HCT116 (cell line): ENCODE measurements at regions not wholly inside any gene's neighbourhood (a gene's known extent, or its start where the extent isn't known, plus 50 kb on each side); places are given as distances from the start of the nearest gene placed in this dataset.

ENCODE experiments used
- ATAC-seq: fragments of 200-7000 bp; cut with Tn5 transposase; 2 replicates; pipeline ENCODE4 v1.9.1; 2020; ENCODE audit warnings: mild to moderate bottlenecking, moderate library complexity
- BruUV-seq: library from RNA; stranded (reverse); fragments of 400-500 nt; replicated peaks from 2 replicates; lab custom pipeline; 2021; lab: Mats Ljungman, UMichigan
- CTCF ChIA-PET: fragments of 300-600 bp; sonication (Branson Sonifier 250); formaldehyde crosslinking; loops from one replicate; lab custom pipeline; 2021; ENCODE audit warnings: antibody characterized with exemption; lab: Charles Lee
- POLR2A ChIA-PET: fragments of 300-600, 350-600 bp; sonication (Branson Sonifier 250); formaldehyde crosslinking; loops from one replicate; lab custom pipeline; 2021; ENCODE audit warnings: antibody characterized with exemption; lab: Charles Lee
- RAD21 ChIA-PET, 2 experiments: fragments of 300-600 bp; sonication (Branson Sonifier 250); formaldehyde crosslinking; loops; one replicate each; lab custom pipeline; 2023; ENCODE audit warnings: low total read pairs in 2 of 2; ENCODE audit not compliant: uncharacterized antibody in 2 of 2, unreplicated experiment in 2 of 2, low non-redundant PET in 1 of 2; lab: Charles Lee
- DNase-seq: peaks from one replicate; pipeline ENCODE4 v3.0.0-alpha.2; 2010; ENCODE audit warnings: low read depth, low spot score
- H2AFZ ChIP-seq: fragments of 200-600 bp; shearing (Covaris generic), sonication (generic); 2 replicates; pipeline ENCODE4 v1.6.1; 2017; ENCODE audit warnings: low read depth, mixed run types, mixed read lengths, antibody characterized with exemption, low read length; ENCODE audit not compliant: poor library complexity, severe bottlenecking
- H3K27ac ChIP-seq: 2 replicates; pipeline ENCODE4 v1.5.1; 2012; ENCODE audit warnings: low read depth, low read length
- H3K27me3 ChIP-seq: fragments of 200-600 bp; sonication (generic); 2 replicates; pipeline ENCODE4 v1.6.1; 2016; ENCODE audit warnings: mixed run types, low read length, mixed read lengths; ENCODE audit not compliant: insufficient read depth
- H3K36me3 ChIP-seq, 2 experiments: fragments of 200-500 bp in 1 of 2; fragments of 200-600 bp in 1 of 2; sonication (Bioruptor generic) in 1 of 2; sonication (generic) in 1 of 2; 2 replicates each; pipeline versions ENCODE4 v1.5.1 to v1.6.1; 2014 to 2016; ENCODE audit warnings: low read length in 2 of 2, inconsistent platforms in 1 of 2, mixed read lengths in 1 of 2, mixed run types in 1 of 2; ENCODE audit not compliant: insufficient read depth in 2 of 2, control insufficient read depth in 1 of 2
- H3K4me1 ChIP-seq, 2 experiments: fragments of 200-600 bp in 1 of 2; sonication (generic) in 1 of 2; 2 replicates each; pipeline versions ENCODE4 v1.5.1 to v1.6.1; 2012 to 2017; ENCODE audit warnings: low read length in 2 of 2, inconsistent platforms in 1 of 2, mild to moderate bottlenecking in 1 of 2, mixed read lengths in 1 of 2, mixed run types in 1 of 2, moderate library complexity in 1 of 2; ENCODE audit not compliant: insufficient read depth in 2 of 2, control insufficient read depth in 1 of 2
- H3K4me2 ChIP-seq: fragments of 200-600 bp; sonication (generic); 2 replicates; pipeline ENCODE4 v1.6.1; 2017; ENCODE audit warnings: mixed run types, low read length, mixed read lengths
- H3K4me3 ChIP-seq, 2 experiments: fragments of 200-600 bp in 1 of 2; sonication (generic) in 1 of 2; replicated peaks in 1 of 2; 2 replicates each; pipeline ENCODE4 v1.5.1; 2011 to 2016; ENCODE audit warnings: low read length in 2 of 2, control low read depth in 1 of 2, low read depth in 1 of 2, mild to moderate bottlenecking in 1 of 2, mixed read lengths in 1 of 2, mixed run types in 1 of 2
- H3K79me2 ChIP-seq: fragments of 200-600 bp; sonication (generic); 2 replicates; pipeline ENCODE4 v1.6.1; 2017; ENCODE audit warnings: mild to moderate bottlenecking, mixed run types, low read length, moderate library complexity, mixed read lengths; ENCODE audit not compliant: insufficient read depth
- H3K9ac ChIP-seq: fragments of 200-600 bp; sonication (generic); 2 replicates; pipeline ENCODE4 v1.6.1; 2016; ENCODE audit warnings: low read length, mixed read lengths
- H3K9me2 ChIP-seq: fragments of 200-600 bp; sonication (generic), shearing (Covaris generic); 2 replicates; pipeline ENCODE4 v1.6.1; 2017; ENCODE audit warnings: mixed run types, mild to moderate bottlenecking, moderate library complexity; ENCODE audit not compliant: insufficient read depth
- H3K9me3 ChIP-seq, 2 experiments: fragments of 200-500 bp in 1 of 2; fragments of 200-600 bp in 1 of 2; sonication (Bioruptor generic) in 1 of 2; sonication (generic) in 1 of 2; 2 replicates each; pipeline ENCODE4 v1.6.1; 2014 to 2017; ENCODE audit warnings: low read length in 2 of 2, mixed read lengths in 2 of 2, inconsistent platforms in 1 of 2, low read depth in 1 of 2, mild to moderate bottlenecking in 1 of 2, mixed run types in 1 of 2, moderate library complexity in 1 of 2; ENCODE audit not compliant: control insufficient read depth in 1 of 2, insufficient read depth in 1 of 2
- H4K20me1 ChIP-seq: fragments of 200-600 bp; sonication (generic), shearing (Covaris generic); 2 replicates; pipeline ENCODE4 v1.6.1; 2017; ENCODE audit warnings: mixed run types, mild to moderate bottlenecking, moderate library complexity; ENCODE audit not compliant: insufficient read depth
- CBX3 ChIP-seq: IDR thresholded peaks from 2 replicates; pipeline ENCODE4 v1.6.1; 2012; ENCODE audit warnings: low read depth
- EGR1 ChIP-seq: IDR thresholded peaks from 2 replicates; pipeline ENCODE4 v1.6.1; 2012; ENCODE audit warnings: low read depth
- EZH2 ChIP-seq: fragments of 200-600 bp; sonication (generic); IDR thresholded peaks from 2 replicates; pipeline ENCODE4 v1.6.1; 2017; ENCODE audit warnings: antibody characterized with exemption, mixed run types
- FOSL1 ChIP-seq: IDR thresholded peaks from 2 replicates; pipeline ENCODE4 v1.6.1; 2012; ENCODE audit warnings: low read depth
- JUND ChIP-seq: IDR thresholded peaks from 2 replicates; pipeline ENCODE4 v1.6.1; 2012
- POLR2A ChIP-seq: IDR thresholded peaks from 2 replicates; pipeline ENCODE4 v1.7.0; 2011; ENCODE audit warnings: borderline replicate concordance; ENCODE audit not compliant: insufficient read depth, insufficient read length; ENCODE audit errors: extremely low read depth
- RAD21 ChIP-seq: IDR thresholded peaks from 2 replicates; pipeline ENCODE4 v1.6.1; 2012; ENCODE audit warnings: low read depth, mild to moderate bottlenecking
- SIN3A ChIP-seq: IDR thresholded peaks from 2 replicates; pipeline ENCODE4 v1.6.1; 2012; ENCODE audit warnings: low read depth
- SP1 ChIP-seq: IDR thresholded peaks from 2 replicates; pipeline ENCODE4 v1.6.1; 2012; ENCODE audit warnings: low read depth
- SRF ChIP-seq: IDR thresholded peaks from 2 replicates; pipeline ENCODE4 v1.6.1; 2012; ENCODE audit warnings: low read depth
- YY1 ChIP-seq: IDR thresholded peaks from 2 replicates; pipeline ENCODE4 v1.6.1; 2011; ENCODE audit warnings: low read length, low read depth, moderate library complexity, mild to moderate bottlenecking; ENCODE audit not compliant: insufficient replicate concordance; ENCODE audit errors: extremely low read depth
- ZFX ChIP-seq: fragments of 450-650 bp; IDR thresholded peaks from 2 replicates; pipeline ENCODE4 v1.6.1; 2017
- ZNF274 ChIP-seq: fragments of 200-500 bp; sonication (Bioruptor generic); IDR thresholded peaks from 2 replicates; pipeline ENCODE4 v1.6.1; 2014; ENCODE audit warnings: mild to moderate bottlenecking, low read depth, low read length, inconsistent platforms
- intact Hi-C: fragments of 100-400 bp; cut with micrococcal nuclease; formaldehyde crosslinking; loops from 2 replicates; pipeline ENCODE4 v1.10.0; 2022
- TF ChIP-seq, protein P1 (sequence below): IDR thresholded peaks from 2 replicates; pipeline ENCODE4 v1.6.1; 2012
- TF ChIP-seq, protein P2 (sequence below): IDR thresholded peaks from 2 replicates; pipeline ENCODE4 v1.6.1; 2012; ENCODE audit warnings: low read depth
- TF ChIP-seq, protein P3 (sequence below), 3 experiments: fragments of 200-600 bp in 1 of 3; sonication (generic) in 1 of 3; IDR thresholded peaks in 2 of 3; conservative IDR thresholded peaks in 1 of 3; 2 replicates each; pipeline ENCODE4 v1.5.1; 2012 to 2017; ENCODE audit warnings: low read depth in 2 of 3, low read length in 2 of 3, antibody characterized with exemption in 1 of 3, borderline replicate concordance in 1 of 3, control low read depth in 1 of 3, mild to moderate bottlenecking in 1 of 3, mixed read lengths in 1 of 3, mixed run types in 1 of 3, moderate library complexity in 1 of 3; ENCODE audit not compliant: insufficient read depth in 1 of 3
- TF ChIP-seq, protein P4 (sequence below): IDR thresholded peaks from 2 replicates; pipeline ENCODE4 v1.6.1; 2011; ENCODE audit warnings: mild to moderate bottlenecking, low read length, moderate library complexity; ENCODE audit not compliant: insufficient replicate concordance; ENCODE audit errors: extremely low read depth

DNA sequence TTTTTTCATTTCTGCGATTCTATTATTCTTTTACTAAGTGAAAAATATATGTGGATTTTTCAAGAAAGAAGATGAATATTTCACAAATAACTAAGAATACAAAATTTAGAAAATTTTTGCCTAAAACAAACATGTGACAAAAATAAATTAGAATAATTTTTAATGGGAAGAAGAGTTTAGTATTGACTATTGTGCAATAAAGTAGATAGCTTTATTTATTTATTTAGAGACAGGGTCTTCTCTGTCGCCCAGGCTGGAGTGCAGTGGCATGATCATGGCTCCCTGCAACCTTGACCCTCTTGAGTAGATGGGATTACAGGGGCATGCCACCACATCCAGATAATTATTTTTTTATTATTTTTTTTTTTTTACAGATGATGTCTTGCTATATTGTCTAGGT is 95.3 kb upstream of the PAQR3 start:
- H3K27me3 ChIP-seq, result peaks cover 4% of the 10 kb centered on the region; the same call in 1 of the 2 replicates
- CTCF ChIA-PET, result no interaction called here
- POLR2A ChIA-PET, result no interaction called here
- H4K20me1 ChIP-seq, result no peaks in the 10 kb centered on the region
- H3K4me2 ChIP-seq, result no peak overlapping the region
- RAD21 ChIA-PET, result no interaction called here
- H3K9me3 ChIP-seq, result no peaks in the 10 kb centered on the region
- BruUV-seq, result no TSS peak
- H3K36me3 ChIP-seq, result no peaks in the 10 kb centered on the region
- H2AFZ ChIP-seq, result no peak overlapping the region
- no peak overlapping the region for H3K9ac ChIP-seq
- H3K9me2 ChIP-seq, result no peaks in the 10 kb centered on the region
- TF ChIP-seq, protein P1, sequence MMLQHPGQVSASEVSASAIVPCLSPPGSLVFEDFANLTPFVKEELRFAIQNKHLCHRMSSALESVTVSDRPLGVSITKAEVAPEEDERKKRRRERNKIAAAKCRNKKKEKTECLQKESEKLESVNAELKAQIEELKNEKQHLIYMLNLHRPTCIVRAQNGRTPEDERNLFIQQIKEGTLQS, result no peak
- TF ChIP-seq SIN3A, result no peak
- TF ChIP-seq, protein P2, sequence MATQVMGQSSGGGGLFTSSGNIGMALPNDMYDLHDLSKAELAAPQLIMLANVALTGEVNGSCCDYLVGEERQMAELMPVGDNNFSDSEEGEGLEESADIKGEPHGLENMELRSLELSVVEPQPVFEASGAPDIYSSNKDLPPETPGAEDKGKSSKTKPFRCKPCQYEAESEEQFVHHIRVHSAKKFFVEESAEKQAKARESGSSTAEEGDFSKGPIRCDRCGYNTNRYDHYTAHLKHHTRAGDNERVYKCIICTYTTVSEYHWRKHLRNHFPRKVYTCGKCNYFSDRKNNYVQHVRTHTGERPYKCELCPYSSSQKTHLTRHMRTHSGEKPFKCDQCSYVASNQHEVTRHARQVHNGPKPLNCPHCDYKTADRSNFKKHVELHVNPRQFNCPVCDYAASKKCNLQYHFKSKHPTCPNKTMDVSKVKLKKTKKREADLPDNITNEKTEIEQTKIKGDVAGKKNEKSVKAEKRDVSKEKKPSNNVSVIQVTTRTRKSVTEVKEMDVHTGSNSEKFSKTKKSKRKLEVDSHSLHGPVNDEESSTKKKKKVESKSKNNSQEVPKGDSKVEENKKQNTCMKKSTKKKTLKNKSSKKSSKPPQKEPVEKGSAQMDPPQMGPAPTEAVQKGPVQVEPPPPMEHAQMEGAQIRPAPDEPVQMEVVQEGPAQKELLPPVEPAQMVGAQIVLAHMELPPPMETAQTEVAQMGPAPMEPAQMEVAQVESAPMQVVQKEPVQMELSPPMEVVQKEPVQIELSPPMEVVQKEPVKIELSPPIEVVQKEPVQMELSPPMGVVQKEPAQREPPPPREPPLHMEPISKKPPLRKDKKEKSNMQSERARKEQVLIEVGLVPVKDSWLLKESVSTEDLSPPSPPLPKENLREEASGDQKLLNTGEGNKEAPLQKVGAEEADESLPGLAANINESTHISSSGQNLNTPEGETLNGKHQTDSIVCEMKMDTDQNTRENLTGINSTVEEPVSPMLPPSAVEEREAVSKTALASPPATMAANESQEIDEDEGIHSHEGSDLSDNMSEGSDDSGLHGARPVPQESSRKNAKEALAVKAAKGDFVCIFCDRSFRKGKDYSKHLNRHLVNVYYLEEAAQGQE, result no peak
- TF ChIP-seq RAD21, result no peak
- no peak for TF ChIP-seq ZNF274
- no peak for TF ChIP-seq POLR2A
- TF ChIP-seq, protein P3, sequence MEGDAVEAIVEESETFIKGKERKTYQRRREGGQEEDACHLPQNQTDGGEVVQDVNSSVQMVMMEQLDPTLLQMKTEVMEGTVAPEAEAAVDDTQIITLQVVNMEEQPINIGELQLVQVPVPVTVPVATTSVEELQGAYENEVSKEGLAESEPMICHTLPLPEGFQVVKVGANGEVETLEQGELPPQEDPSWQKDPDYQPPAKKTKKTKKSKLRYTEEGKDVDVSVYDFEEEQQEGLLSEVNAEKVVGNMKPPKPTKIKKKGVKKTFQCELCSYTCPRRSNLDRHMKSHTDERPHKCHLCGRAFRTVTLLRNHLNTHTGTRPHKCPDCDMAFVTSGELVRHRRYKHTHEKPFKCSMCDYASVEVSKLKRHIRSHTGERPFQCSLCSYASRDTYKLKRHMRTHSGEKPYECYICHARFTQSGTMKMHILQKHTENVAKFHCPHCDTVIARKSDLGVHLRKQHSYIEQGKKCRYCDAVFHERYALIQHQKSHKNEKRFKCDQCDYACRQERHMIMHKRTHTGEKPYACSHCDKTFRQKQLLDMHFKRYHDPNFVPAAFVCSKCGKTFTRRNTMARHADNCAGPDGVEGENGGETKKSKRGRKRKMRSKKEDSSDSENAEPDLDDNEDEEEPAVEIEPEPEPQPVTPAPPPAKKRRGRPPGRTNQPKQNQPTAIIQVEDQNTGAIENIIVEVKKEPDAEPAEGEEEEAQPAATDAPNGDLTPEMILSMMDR (IDR thresholded peaks at IDR 0.05 in 2 of 3, conservative IDR thresholded peaks at IDR 0.05 in 1 of 3; ENCODE audit: borderline replicate concordance in 1 of 3, insufficient read depth in 1 of 3, low read depth in 2 of 3, low read length in 2 of 3), result no peak
- TF ChIP-seq, protein P4, sequence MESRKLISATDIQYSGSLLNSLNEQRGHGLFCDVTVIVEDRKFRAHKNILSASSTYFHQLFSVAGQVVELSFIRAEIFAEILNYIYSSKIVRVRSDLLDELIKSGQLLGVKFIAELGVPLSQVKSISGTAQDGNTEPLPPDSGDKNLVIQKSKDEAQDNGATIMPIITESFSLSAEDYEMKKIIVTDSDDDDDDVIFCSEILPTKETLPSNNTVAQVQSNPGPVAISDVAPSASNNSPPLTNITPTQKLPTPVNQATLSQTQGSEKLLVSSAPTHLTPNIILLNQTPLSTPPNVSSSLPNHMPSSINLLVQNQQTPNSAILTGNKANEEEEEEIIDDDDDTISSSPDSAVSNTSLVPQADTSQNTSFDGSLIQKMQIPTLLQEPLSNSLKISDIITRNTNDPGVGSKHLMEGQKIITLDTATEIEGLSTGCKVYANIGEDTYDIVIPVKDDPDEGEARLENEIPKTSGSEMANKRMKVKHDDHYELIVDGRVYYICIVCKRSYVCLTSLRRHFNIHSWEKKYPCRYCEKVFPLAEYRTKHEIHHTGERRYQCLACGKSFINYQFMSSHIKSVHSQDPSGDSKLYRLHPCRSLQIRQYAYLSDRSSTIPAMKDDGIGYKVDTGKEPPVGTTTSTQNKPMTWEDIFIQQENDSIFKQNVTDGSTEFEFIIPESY, result no peak
- TF ChIP-seq ZFX, result no peak
- no peak for TF ChIP-seq CBX3
- TF ChIP-seq SRF, result no peak
- no peak for TF ChIP-seq FOSL1
- TF ChIP-seq SP1, result no peak
- TF ChIP-seq YY1, result no peak
- no peak for TF ChIP-seq EZH2
- no peak for TF ChIP-seq EGR1
- no peak for TF ChIP-seq JUND
- intact Hi-C loops, result no loop called here
- no peaks in the 10 kb centered on the region for H3K79me2 ChIP-seq
- no peak overlapping the region for H3K4me3 ChIP-seq
- H3K4me1 ChIP-seq, result no peaks in the 10 kb centered on the region
- H3K27ac ChIP-seq, result no peak overlapping the region
- ATAC-seq (no peak), DNase-seq (no peak)
